ENCODE measurements at regions not wholly inside any gene's neighbourhood (a gene's known extent, or its start where the extent isn't known, plus 50 kb on each side); places are given as distances from the start of the nearest gene placed in this dataset.
"Not testable (repeated sequence)": the region's sequence is repeated elsewhere in the genome, so short reads cannot be mapped to it uniquely, and the experiment has no call there.

- Histone ChIP-seq H3K4me3 (no peak overlapping the region), H3K4me1 (no peaks in the 10 kb centered on the region), H3K27ac (no peak overlapping the region), H3K27me3 (no peaks in the 10 kb centered on the region), H3K36me3 (no peaks in the 10 kb centered on the region), H3K9me3 (peaks cover 0 to 3% (median 0%) of the 10 kb centered on the region in 12 donors)
- intact Hi-C loops (cut with DNase I): no loop called here
- TF ChIP-seq CTCF (IDR thresholded peaks at IDR 0.05) (no peak), POLR2A (IDR thresholded peaks at IDR 0.05) (no peak)
- no peak for ATAC-seq
- no peak for DNase-seq
Measured at GRCh38 chr14:85003805-85004204, 526.1 kb upstream of the FLRT2 start.

- Histone ChIP-seq H3K27ac (no peak overlapping the region), H3K4me1 (no peaks in the 10 kb centered on the region), H3K36me3 (no peaks in the 10 kb centered on the region), H3K4me3 (no peak overlapping the region), H3K9me3 (peaks cover 0 to 3% (median 0%) of the 10 kb centered on the region in 12 donors), H3K27me3 (no peaks in the 10 kb centered on the region)
- no peak for ATAC-seq
- no peak for DNase-seq
- 94 to 97% (median 96%) methylated on average over 7 of the region's 7 CpGs for WGBS, 4 donors
- TF ChIP-seq POLR2A (IDR thresholded peaks at IDR 0.05) (no peak), CTCF (IDR thresholded peaks at IDR 0.05) (no peak)
- intact Hi-C loops (cut with DNase I): no loop called here
Measured at GRCh38 chr14:85009506-85009905, 520.4 kb upstream of the FLRT2 start.

- ATAC-seq (no peak), DNase-seq (no peak)
- Histone ChIP-seq H3K9me3 (peaks cover 0 to 3% (median 0%) of the 10 kb centered on the region in 12 donors), H3K27me3 (no peaks in the 10 kb centered on the region), H3K4me1 (no peaks in the 10 kb centered on the region), H3K36me3 (no peaks in the 10 kb centered on the region), H3K27ac (no peak overlapping the region), H3K4me3 (no peak overlapping the region)
- TF ChIP-seq POLR2A (IDR thresholded peaks at IDR 0.05) (no peak), CTCF (IDR thresholded peaks at IDR 0.05) (no peak)
- WGBS, 4 donors: 76 to 81% (median 79%) methylated on average over 1 of the region's 1 CpG
- intact Hi-C loops (cut with DNase I): no loop called here
Measured at GRCh38 chr14:85010186-85010585, 519.8 kb upstream of the FLRT2 start.

GRCh38 chr14:85016496-85016895, 513.4 kb upstream of the FLRT2 start:
- ATAC-seq (no peak), DNase-seq (no peak)
- 6 to 19% (median 12%) methylated on average over 1 of the region's 1 CpG for WGBS, 4 donors
- Histone ChIP-seq H3K27ac (no peak overlapping the region), H3K9me3 (peaks cover 0 to 14% (median 0%) of the 10 kb centered on the region in 12 donors), H3K27me3 (no peaks in the 10 kb centered on the region), H3K4me3 (no peak overlapping the region), H3K36me3 (no peaks in the 10 kb centered on the region), H3K4me1 (no peaks in the 10 kb centered on the region)
- intact Hi-C loops (cut with DNase I): no loop called here
- TF ChIP-seq POLR2A (IDR thresholded peaks at IDR 0.05): no peak
- TF ChIP-seq CTCF (IDR thresholded peaks at IDR 0.05): no peak

GRCh38 chr14:85023866-85024265, 506.1 kb upstream of the FLRT2 start:
- H3K36me3 ChIP-seq; ATAC-seq; H3K4me3 ChIP-seq; intact Hi-C loops (cut with DNase I); H3K27ac ChIP-seq; H3K4me1 ChIP-seq; H3K27me3 ChIP-seq; DNase-seq: not testable (repeated sequence)
- 86 to 95% (median 90%) methylated on average over 6 to 7 of the region's 7 CpGs for WGBS, 4 donors
- peaks cover 0 to 11% (median 0%) of the 10 kb centered on the region in 12 donors for H3K9me3 ChIP-seq
